GM12875 (cell line): ENCODE measurements at regions not wholly inside any gene's neighbourhood (a gene's known extent, or its start where the extent isn't known, plus 50 kb on each side); places are given as distances from the start of the nearest gene placed in this dataset.

Experiments
- H3K4me3 ChIP-seq: one replicate; pipeline ENCODE4 v1.5.1; 2011; ENCODE audit warnings: low read depth, low read length, control low read depth
- TF ChIP-seq, protein P1 (sequence below): IDR thresholded peaks from 2 replicates; pipeline ENCODE4 v1.5.1; 2011; ENCODE audit warnings: low read depth, mild to moderate bottlenecking, control low read depth, inconsistent platforms, low read length, moderate library complexity, borderline replicate concordance; ENCODE audit not compliant: insufficient read depth

DNA sequence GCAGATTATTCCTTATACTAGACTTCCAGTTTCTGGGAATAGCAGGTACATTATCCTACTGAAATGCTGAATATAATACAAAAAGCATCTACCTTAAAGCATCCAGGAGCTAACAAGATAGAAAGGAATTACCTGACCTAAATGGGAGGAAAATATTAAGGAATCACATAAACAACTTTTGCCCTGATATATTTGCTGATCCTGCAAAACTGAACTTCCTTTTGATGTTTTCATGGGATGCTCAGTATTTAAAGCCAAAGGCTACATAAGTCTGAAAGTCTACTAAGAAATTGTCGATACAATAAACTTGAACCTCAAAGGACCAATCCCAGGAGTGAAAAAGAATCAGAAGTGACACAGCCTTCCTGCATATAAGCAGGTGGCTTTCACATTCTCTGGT, 85.6 kb upstream of the C1orf21 start:
- H3K4me3 ChIP-seq = no peak overlapping the region
- TF ChIP-seq, protein P1, sequence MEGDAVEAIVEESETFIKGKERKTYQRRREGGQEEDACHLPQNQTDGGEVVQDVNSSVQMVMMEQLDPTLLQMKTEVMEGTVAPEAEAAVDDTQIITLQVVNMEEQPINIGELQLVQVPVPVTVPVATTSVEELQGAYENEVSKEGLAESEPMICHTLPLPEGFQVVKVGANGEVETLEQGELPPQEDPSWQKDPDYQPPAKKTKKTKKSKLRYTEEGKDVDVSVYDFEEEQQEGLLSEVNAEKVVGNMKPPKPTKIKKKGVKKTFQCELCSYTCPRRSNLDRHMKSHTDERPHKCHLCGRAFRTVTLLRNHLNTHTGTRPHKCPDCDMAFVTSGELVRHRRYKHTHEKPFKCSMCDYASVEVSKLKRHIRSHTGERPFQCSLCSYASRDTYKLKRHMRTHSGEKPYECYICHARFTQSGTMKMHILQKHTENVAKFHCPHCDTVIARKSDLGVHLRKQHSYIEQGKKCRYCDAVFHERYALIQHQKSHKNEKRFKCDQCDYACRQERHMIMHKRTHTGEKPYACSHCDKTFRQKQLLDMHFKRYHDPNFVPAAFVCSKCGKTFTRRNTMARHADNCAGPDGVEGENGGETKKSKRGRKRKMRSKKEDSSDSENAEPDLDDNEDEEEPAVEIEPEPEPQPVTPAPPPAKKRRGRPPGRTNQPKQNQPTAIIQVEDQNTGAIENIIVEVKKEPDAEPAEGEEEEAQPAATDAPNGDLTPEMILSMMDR = no peak

DNA sequence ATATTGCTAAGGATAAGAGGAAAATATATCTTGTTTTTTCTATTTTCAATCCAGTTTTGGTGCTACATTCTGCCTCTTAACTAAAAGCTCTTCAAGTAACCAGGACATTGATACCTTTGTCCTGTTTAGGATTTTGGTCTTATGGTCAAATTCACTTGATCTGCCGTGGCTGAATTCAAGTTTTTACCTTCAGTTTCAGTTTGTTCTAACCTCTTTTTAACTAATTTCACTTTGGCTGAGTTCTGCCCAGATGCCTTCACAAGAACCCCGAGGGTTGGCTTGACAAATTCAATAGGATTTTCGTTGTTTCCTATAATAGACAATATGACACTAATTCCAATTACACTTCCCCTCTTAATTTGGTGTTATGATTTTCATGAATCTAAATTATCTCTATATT, 84.5 kb upstream of the C1orf21 start:
- no peak overlapping the region for H3K4me3 ChIP-seq

DNA sequence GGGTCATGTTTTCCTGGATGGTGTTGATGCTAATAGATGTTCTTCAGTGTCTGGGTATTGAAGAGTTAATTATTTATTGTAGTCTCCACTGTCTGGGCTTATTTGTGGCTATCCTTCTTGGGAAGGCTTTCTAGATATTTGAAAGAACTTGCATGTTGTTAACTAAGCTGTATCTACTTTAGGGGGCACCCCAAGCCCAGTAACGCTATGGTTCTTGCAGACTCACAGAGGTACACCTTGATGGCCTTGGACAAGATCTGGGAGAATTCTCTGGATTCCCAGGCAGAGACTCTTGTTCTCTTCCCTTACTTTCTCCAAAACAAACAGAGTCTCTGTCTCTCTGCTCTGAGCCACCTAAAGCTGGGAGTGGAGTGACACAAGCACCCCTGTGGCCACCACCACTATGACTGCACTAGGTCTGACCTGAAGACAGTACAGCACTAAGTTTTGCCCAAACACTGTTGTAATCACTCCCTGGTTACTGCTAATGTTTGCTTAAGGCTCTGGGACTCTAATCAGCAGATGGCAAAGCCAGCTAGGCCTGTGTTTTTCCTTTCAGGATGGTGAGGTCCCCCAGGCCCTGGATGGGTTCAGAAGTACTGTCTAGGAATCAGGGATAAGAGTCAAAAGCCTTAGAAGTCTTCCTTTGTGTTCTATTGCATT, 76.5 kb upstream of the C1orf21 start:
- TF ChIP-seq, protein P1 = no peak
- H3K4me3 ChIP-seq = no peak overlapping the region

More for the DNA sequence above, 84.5 kb upstream of the C1orf21 start:
- TF ChIP-seq, protein P1 = no peak

DNA sequence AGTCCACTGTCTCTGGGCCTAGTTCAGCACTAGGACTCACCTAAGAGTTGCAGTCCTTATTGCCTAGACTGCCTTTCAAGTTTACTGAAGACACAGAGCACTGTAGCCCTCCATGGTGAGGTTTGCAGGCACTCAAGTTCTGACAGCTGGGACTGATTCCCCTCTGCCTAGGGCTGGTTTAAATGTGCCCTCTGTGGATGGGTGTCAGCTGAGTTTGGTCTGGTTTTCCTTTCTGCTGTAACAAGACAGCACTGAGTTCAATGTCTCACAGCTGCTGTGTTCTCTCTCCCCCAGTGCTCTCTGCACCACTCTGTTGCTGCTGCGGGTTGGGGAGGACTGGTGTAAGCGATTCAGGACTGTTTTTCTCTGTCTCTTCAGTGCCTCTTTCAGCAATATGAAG, 75.2 kb upstream of the C1orf21 start:
- TF ChIP-seq, protein P1 = no peak

DNA sequence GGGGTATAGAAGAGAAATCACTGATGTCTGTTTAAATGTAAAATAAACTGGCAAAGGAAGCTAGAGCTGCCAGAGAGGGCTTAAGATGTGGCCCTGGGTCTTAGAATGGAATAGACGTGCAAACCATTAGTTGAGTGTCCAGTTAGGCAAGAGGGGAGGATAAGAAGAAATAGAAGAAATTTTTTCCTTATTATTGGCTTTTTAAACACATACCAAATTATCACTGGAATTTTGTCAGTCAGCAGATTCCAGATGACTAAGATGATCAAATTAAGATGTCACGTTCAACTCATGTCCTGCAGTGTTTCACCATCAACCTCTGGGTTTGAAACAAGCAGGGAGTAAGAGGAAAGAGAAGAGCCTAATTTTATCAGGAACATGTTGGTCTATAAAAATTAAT, 71.6 kb upstream of the C1orf21 start:
- TF ChIP-seq, protein P1 = no peak

More for the DNA sequence above, 75.2 kb upstream of the C1orf21 start:
- H3K4me3 ChIP-seq = no peak overlapping the region

DNA sequence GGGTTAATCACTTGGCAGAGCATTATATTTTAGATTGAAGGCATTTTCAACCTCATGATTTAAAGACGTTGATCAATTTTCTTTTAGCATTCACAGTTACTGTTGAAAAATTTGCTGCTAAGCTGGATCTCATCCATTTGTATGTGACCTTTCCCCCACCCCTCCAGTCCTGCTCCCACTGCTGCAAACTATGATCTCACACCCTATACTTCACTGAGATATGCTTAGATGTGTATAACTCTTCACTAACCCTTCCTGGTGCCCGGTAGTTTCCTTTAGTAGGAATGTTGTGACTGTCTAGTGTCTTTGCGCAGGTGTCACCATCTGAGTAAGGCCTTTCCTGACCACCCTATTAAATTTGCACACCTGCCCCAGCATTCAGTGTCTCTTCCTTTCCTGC, 67.0 kb upstream of the C1orf21 start:
- TF ChIP-seq, protein P1 = no peak

More for the DNA sequence above, 71.6 kb upstream of the C1orf21 start:
- no peak overlapping the region for H3K4me3 ChIP-seq

DNA sequence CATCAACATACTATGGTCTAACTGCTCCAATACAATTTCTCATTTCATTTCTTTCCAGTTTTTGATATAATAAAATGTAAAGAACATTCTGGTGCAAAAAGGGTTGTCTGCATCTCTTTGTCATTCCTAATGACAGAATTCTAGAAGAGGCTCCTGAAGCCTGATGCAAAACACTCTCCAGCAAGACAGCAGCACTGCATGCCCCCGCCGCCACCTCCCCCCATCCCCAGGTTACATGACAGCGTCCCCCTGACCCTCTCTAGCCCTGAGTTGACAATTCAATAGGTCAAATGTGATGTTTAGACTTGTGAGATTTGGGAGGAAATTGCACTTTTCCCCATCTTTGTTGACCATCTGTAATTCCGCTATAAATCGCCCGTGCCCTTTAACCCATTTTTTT, 64.6 kb upstream of the C1orf21 start:
- H3K4me3 ChIP-seq = no peak overlapping the region
- TF ChIP-seq, protein P1 = no peak

More for the DNA sequence above, 67.0 kb upstream of the C1orf21 start:
- no peak overlapping the region for H3K4me3 ChIP-seq
